ENCODE measurements at regions not wholly inside any gene's neighbourhood (a gene's known extent, or its start where the extent isn't known, plus 50 kb on each side); places are given as distances from the start of the nearest gene placed in this dataset.
"Not testable (repeated sequence)": the region's sequence is repeated elsewhere in the genome, so short reads cannot be mapped to it uniquely, and the experiment has no call there.

DNA sequence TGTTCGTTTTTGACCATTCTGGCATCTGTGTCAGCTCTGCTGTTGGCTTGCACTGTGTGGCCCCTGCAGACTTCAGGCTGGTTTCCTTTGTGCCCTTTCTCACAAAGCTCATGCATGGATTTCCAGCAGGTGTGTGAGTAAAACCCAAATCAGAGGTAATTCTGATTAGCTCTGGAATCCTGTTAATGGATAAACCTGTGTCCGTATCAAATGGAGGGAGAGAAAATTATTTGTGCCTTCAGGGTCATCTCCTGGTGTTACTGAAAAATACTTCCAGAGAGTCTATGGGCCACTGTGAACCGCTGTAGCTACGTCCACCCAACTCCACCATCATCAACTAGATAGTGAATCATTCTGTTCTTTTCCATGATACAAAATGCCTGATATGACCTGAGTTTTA lies 726.1 kb upstream of the TPTE start:
- not testable (repeated sequence) for TF ChIP-seq ZNF274 (IDR thresholded peaks at IDR 0.05; ENCODE audit: low read depth, low read length); YY1 (IDR thresholded peaks at IDR 0.05; ENCODE audit: insufficient read depth, insufficient read length)
